ENCODE measurements at regions not wholly inside any gene's neighbourhood (a gene's known extent, or its start where the extent isn't known, plus 50 kb on each side); places are given as distances from the start of the nearest gene placed in this dataset.

DNA sequence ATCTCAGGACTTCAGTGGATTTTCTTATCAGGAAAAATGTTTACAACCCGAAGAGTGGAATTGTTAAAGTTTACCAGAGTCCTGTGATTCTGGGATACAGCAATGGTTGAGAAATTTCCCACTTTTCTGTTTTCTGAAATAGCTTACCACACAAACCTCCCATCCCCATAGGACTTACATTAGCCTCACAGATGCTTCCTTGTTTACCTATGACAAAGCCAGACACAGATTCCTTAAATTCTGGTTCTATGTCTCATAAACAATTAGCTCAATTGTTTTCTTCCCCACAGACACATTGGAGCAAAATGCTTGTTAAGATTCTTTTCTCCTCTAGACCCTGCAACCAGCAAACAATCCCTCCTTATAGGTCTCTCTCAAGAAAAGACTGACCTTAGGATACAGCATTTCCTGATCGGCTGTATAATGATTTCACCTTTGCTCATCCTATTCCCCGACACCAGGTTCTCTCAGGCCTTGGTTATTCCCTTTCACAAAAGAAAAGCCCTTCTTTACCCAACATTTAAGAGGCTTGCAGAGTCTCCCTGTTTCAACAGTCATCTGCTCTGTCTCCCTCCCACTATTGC lies 886.2 kb downstream of the ARAP2 start:
- Mint-ChIP-seq H3K4me1 (no peaks in the 10 kb centered on the region), H3K9me3 (peaks cover 13% of the 10 kb centered on the region), H3K36me3 (ENCODE audit: low read depth) (no peaks in the 10 kb centered on the region), H3K27me3 (no peaks in the 10 kb centered on the region), H3K27ac (no peak overlapping the region), H3K4me3 (no peak overlapping the region)
- DNase-seq (no peak), ATAC-seq (ENCODE audit: low read depth) (no peak)
- intact Hi-C loops (cut with micrococcal nuclease): no loop called here
- ChIA-PET CTCF (no interaction called here), POLR2A (no interaction called here)
- TF ChIP-seq, protein P1, sequence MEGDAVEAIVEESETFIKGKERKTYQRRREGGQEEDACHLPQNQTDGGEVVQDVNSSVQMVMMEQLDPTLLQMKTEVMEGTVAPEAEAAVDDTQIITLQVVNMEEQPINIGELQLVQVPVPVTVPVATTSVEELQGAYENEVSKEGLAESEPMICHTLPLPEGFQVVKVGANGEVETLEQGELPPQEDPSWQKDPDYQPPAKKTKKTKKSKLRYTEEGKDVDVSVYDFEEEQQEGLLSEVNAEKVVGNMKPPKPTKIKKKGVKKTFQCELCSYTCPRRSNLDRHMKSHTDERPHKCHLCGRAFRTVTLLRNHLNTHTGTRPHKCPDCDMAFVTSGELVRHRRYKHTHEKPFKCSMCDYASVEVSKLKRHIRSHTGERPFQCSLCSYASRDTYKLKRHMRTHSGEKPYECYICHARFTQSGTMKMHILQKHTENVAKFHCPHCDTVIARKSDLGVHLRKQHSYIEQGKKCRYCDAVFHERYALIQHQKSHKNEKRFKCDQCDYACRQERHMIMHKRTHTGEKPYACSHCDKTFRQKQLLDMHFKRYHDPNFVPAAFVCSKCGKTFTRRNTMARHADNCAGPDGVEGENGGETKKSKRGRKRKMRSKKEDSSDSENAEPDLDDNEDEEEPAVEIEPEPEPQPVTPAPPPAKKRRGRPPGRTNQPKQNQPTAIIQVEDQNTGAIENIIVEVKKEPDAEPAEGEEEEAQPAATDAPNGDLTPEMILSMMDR (IDR thresholded peaks at IDR 0.05): no peak

DNA sequence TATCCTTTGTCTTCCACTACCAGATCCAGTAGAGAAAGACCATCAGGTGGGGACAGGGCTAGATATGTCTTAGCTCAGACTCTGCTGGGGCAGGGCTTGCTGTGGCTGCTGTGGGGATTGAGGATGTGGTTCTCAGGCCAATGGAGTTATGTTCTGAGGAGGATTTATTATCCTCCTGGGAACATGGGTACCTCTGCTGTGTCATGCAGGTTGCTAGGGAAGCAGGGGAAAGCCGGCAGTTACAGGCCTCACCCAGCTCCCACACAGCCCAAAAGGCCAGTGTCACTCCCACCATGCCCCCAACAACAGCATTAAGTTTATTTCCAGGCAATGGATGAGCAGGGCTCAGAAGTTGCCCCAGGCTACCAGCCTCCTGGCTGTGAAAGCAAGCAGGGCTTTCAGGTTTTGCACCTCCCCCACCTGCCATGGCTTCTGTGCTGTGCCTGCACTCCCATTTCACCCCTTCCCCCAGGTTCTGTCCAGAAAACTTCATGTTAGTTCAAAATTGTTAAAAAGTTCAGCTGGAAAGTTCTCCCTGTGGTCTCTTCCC lies 879.9 kb downstream of the ARAP2 start:
- Mint-ChIP-seq H3K4me3 (no peak overlapping the region), H3K27ac (no peak overlapping the region), H3K4me1 (no peaks in the 10 kb centered on the region), H3K9me3 (peaks cover 20% of the 10 kb centered on the region), H3K36me3 (ENCODE audit: low read depth) (no peaks in the 10 kb centered on the region), H3K27me3 (no peaks in the 10 kb centered on the region)
- ChIA-PET CTCF (no interaction called here), POLR2A (no interaction called here)
- TF ChIP-seq, protein P1 (IDR thresholded peaks at IDR 0.05): no peak
- intact Hi-C loops (cut with micrococcal nuclease): no loop called here
- no peak for DNase-seq
- ATAC-seq (ENCODE audit: low read depth): no peak

DNA sequence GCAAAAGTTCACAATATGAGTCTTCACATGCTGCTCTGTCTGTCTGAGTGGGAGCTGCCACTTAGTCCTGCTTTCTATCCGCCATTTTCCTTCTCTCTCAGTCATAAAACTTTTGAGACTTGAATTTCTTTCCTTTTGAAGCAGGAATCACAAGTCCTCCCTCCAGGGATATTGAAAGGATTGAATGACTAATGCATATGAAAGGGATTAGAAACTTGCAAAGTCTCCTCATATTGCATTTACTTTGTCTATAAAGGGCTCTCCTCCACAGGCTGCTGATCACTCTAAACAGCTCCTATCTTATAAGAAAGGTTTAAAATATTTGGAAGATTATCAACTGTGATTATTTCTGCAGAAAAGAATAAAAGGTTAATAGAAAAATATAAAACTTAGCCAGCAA lies 879.1 kb downstream of the ARAP2 start:
- CTCF ChIA-PET: no interaction called here
- no peak for DNase-seq
- no peaks in the 10 kb centered on the region for H3K27me3 Mint-ChIP-seq
- no peaks in the 10 kb centered on the region for H3K4me1 Mint-ChIP-seq
- no peak for ATAC-seq (ENCODE audit: low read depth)
- TF ChIP-seq, protein P1 (IDR thresholded peaks at IDR 0.05): no peak
- H3K4me3 Mint-ChIP-seq: no peak overlapping the region
- H3K27ac Mint-ChIP-seq: no peak overlapping the region
- H3K9me3 Mint-ChIP-seq: peaks cover 19% of the 10 kb centered on the region
- H3K36me3 Mint-ChIP-seq (ENCODE audit: low read depth): no peaks in the 10 kb centered on the region
- POLR2A ChIA-PET: no interaction called here
- intact Hi-C loops (cut with micrococcal nuclease): no loop called here

DNA sequence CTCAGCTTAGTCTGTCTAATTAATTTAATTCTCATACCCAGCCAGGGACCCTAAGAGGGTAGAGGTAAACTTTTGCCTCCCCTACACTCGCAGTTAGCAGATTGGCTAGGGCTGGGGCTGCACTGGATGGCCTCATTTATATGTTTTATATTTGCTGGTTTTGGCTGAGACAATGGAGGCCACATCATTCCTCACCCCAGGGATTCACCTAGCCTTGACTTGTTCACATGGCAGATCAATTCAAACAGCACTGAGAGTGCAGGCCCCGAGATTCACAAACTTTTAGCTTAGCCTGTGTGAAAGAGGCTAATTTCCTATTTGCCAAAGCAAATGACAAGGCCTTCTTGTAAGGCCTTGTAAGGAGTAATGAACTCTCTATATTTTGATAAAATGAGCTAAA lies 844.4 kb downstream of the ARAP2 start:
- ATAC-seq (ENCODE audit: low read depth) (no peak), DNase-seq (no peak)
- TF ChIP-seq, protein P1 (IDR thresholded peaks at IDR 0.05): no peak
- no peaks in the 10 kb centered on the region for H3K9me3 Mint-ChIP-seq
- no peak overlapping the region for H3K27ac Mint-ChIP-seq
- H3K4me1 Mint-ChIP-seq: no peaks in the 10 kb centered on the region
- no peaks in the 10 kb centered on the region for H3K36me3 Mint-ChIP-seq (ENCODE audit: low read depth)
- ChIA-PET CTCF (no interaction called here), POLR2A (no interaction called here)
- intact Hi-C loops (cut with micrococcal nuclease): no loop called here
- H3K4me3 Mint-ChIP-seq: no peak overlapping the region
- H3K27me3 Mint-ChIP-seq: no peaks in the 10 kb centered on the region

DNA sequence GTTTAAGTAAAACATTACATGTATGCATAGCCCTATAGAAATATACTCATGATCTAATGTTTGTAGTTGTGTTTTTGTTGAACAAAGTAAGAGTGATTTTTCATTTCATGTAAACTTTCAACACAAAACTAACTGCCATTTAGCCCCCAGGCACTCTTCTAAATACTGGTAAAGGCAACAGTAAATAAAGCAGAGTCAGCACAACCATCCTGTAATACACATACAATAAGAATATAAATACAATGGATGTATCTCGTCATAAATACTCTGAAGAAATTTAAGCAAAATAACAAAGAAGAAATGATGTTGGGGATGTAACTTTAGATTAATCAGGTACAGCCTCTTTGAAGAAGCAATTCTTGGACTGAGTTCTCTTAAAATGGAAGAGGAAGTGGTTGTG lies 821.2 kb downstream of the ARAP2 start:
- DNase-seq (no peak), ATAC-seq (ENCODE audit: low read depth) (no peak)
- ChIA-PET POLR2A (no interaction called here), CTCF (no interaction called here)
- TF ChIP-seq, protein P1 (IDR thresholded peaks at IDR 0.05): no peak
- intact Hi-C loops (cut with micrococcal nuclease): no loop called here
- H3K27ac Mint-ChIP-seq: no peak overlapping the region
- H3K27me3 Mint-ChIP-seq: no peaks in the 10 kb centered on the region
- peaks cover 8% of the 10 kb centered on the region for H3K9me3 Mint-ChIP-seq
- no peaks in the 10 kb centered on the region for H3K36me3 Mint-ChIP-seq (ENCODE audit: low read depth)
- H3K4me1 Mint-ChIP-seq: no peaks in the 10 kb centered on the region
- no peak overlapping the region for H3K4me3 Mint-ChIP-seq

All from activated B cell treated with CpG ODN at 0.5 μM for 24 hours (primary cell).